IMR-90 (cell line): ENCODE measurements at regions not wholly inside any gene's neighbourhood (a gene's known extent, or its start where the extent isn't known, plus 50 kb on each side); places are given as distances from the start of the nearest gene placed in this dataset.

Experiments used
- BHLHE40 ChIP-seq: fragments of 150-350 bp; IDR thresholded peaks from 2 replicates; pipeline ENCODE4 v1.6.1; 2016; ENCODE audit warnings: mild to moderate bottlenecking, low read depth, low read length
- CEBPB ChIP-seq: IDR thresholded peaks from 2 replicates; pipeline ENCODE4 v1.6.1; 2012; ENCODE audit warnings: low read depth, low read length, improper control_type of control experiment
- CTCF ChIP-seq: conservative IDR thresholded peaks from 2 replicates; pipeline ENCODE4 v1.5.1; 2012; ENCODE audit warnings: mild to moderate bottlenecking, low read depth, low read length, improper control_type of control experiment
- ELK1 ChIP-seq: fragments of 150-350 bp; IDR thresholded peaks from 2 replicates; pipeline ENCODE4 v1.6.1; 2016; ENCODE audit warnings: low read depth, mild to moderate bottlenecking, low read length, moderate library complexity, borderline replicate concordance
- FOS ChIP-seq: fragments of 150-350 bp; IDR thresholded peaks from 2 replicates; pipeline ENCODE4 v1.6.1; 2016; ENCODE audit warnings: low read depth, low read length
- MAFK ChIP-seq: IDR thresholded peaks from 2 replicates; pipeline ENCODE4 v1.6.1; 2012; ENCODE audit warnings: low read depth, low read length, improper control_type of control experiment
- MAZ ChIP-seq: IDR thresholded peaks from 2 replicates; pipeline ENCODE4 v1.6.1; 2012; ENCODE audit warnings: low read depth, mild to moderate bottlenecking, low read length, improper control_type of control experiment, moderate library complexity, borderline replicate concordance
- MXI1 ChIP-seq: IDR thresholded peaks from 2 replicates; pipeline ENCODE4 v1.6.1; 2012; ENCODE audit warnings: low read depth, mild to moderate bottlenecking, low read length, moderate library complexity, borderline replicate concordance
- NFE2L2 ChIP-seq: fragments of 150-350 bp; IDR thresholded peaks from 2 replicates; pipeline ENCODE4 v1.6.1; 2016; ENCODE audit warnings: low read depth, mild to moderate bottlenecking, low read length
- POLR2A ChIP-seq: IDR thresholded peaks from 2 replicates; pipeline ENCODE4 v1.6.1; 2012; ENCODE audit warnings: mild to moderate bottlenecking, low read depth, low read length
- RAD21 ChIP-seq: IDR thresholded peaks from 2 replicates; pipeline ENCODE4 v1.6.1; 2012; ENCODE audit warnings: low read length, improper control_type of control experiment
- RCOR1 ChIP-seq: IDR thresholded peaks from 2 replicates; pipeline ENCODE4 v1.6.1; 2012; ENCODE audit warnings: mild to moderate bottlenecking, low read length, improper control_type of control experiment; ENCODE audit not compliant: insufficient replicate concordance
- RFX5 ChIP-seq: IDR thresholded peaks from 2 replicates; pipeline ENCODE4 v1.8.0; 2012; ENCODE audit warnings: low read depth, mild to moderate bottlenecking, low read length, moderate library complexity
- SMC3 ChIP-seq: fragments of 150-350 bp; IDR thresholded peaks from 2 replicates; pipeline ENCODE4 v1.6.1; 2016; ENCODE audit warnings: low read depth, mild to moderate bottlenecking, antibody characterized with exemption, low read length, moderate library complexity

GRCh38 chr11:115065830-115066664 lies 387.7 kb downstream of the NXPE2 start:
- TF ChIP-seq MXI1: no peak
- no peak for TF ChIP-seq NFE2L2
- TF ChIP-seq CTCF: no peak
- no peak for TF ChIP-seq POLR2A
- no peak for TF ChIP-seq CEBPB
- TF ChIP-seq ELK1: no peak
- TF ChIP-seq RFX5: no peak
- TF ChIP-seq SMC3: no peak
- TF ChIP-seq RAD21: no peak
- TF ChIP-seq BHLHE40: no peak
- no peak for TF ChIP-seq FOS
- no peak for TF ChIP-seq RCOR1
- TF ChIP-seq MAFK: no peak
- no peak for TF ChIP-seq MAZ
